ENCODE measurements at regions not wholly inside any gene's neighbourhood (a gene's known extent, or its start where the extent isn't known, plus 50 kb on each side); places are given as distances from the start of the nearest gene placed in this dataset.

DNA sequence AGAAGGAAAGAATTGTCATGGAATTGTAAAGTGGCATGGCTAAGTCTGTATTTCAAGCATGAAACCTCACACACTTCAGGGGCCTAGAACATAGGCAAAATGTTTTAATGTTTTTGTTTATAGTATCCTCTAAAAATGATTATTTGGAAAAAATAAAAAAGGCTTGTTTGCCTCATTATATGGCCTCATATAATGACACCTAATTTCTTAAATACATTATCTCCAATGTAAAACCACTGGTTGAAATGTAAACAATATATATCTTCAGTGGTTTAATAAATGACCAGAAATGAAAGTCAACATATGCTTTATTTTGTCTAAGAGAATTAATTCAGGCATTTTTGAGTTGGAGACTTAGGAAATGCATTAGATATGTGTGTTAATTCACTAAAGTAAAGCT is 1736.6 kb downstream of the EFNA5 start:
- TF ChIP-seq BHLHE40 (IDR thresholded peaks at IDR 0.05; ENCODE audit: low read depth, low read length) (no peak), MXI1 (IDR thresholded peaks at IDR 0.05; ENCODE audit: borderline replicate concordance, low read depth, low read length) (no peak), MAFK (IDR thresholded peaks at IDR 0.05; ENCODE audit: low read depth, low read length) (no peak), RFX5 (IDR thresholded peaks at IDR 0.05; ENCODE audit: low read depth, low read length) (no peak), SMC3 (IDR thresholded peaks at IDR 0.05; ENCODE audit: low read depth, low read length) (no peak), POLR2A (IDR thresholded peaks at IDR 0.05; ENCODE audit: low read depth, low read length) (no peak), CHD1 (IDR thresholded peaks at IDR 0.05; ENCODE audit: low read depth, low read length) (no peak), RAD21 (IDR thresholded peaks at IDR 0.05; ENCODE audit: low read length) (no peak)
- TF ChIP-seq, protein P1, sequence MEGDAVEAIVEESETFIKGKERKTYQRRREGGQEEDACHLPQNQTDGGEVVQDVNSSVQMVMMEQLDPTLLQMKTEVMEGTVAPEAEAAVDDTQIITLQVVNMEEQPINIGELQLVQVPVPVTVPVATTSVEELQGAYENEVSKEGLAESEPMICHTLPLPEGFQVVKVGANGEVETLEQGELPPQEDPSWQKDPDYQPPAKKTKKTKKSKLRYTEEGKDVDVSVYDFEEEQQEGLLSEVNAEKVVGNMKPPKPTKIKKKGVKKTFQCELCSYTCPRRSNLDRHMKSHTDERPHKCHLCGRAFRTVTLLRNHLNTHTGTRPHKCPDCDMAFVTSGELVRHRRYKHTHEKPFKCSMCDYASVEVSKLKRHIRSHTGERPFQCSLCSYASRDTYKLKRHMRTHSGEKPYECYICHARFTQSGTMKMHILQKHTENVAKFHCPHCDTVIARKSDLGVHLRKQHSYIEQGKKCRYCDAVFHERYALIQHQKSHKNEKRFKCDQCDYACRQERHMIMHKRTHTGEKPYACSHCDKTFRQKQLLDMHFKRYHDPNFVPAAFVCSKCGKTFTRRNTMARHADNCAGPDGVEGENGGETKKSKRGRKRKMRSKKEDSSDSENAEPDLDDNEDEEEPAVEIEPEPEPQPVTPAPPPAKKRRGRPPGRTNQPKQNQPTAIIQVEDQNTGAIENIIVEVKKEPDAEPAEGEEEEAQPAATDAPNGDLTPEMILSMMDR (conservative IDR thresholded peaks at IDR 0.05; ENCODE audit: low read depth, low read length): no peak
- TF ChIP-seq, protein P2, sequence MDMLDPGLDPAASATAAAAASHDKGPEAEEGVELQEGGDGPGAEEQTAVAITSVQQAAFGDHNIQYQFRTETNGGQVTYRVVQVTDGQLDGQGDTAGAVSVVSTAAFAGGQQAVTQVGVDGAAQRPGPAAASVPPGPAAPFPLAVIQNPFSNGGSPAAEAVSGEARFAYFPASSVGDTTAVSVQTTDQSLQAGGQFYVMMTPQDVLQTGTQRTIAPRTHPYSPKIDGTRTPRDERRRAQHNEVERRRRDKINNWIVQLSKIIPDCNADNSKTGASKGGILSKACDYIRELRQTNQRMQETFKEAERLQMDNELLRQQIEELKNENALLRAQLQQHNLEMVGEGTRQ (IDR thresholded peaks at IDR 0.05; ENCODE audit: low read depth, low read length): no peak
- TF ChIP-seq, protein P3, sequence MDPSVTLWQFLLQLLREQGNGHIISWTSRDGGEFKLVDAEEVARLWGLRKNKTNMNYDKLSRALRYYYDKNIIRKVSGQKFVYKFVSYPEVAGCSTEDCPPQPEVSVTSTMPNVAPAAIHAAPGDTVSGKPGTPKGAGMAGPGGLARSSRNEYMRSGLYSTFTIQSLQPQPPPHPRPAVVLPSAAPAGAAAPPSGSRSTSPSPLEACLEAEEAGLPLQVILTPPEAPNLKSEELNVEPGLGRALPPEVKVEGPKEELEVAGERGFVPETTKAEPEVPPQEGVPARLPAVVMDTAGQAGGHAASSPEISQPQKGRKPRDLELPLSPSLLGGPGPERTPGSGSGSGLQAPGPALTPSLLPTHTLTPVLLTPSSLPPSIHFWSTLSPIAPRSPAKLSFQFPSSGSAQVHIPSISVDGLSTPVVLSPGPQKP (IDR thresholded peaks at IDR 0.05; ENCODE audit: borderline replicate concordance, low read depth, low read length): no peak

Data from IMR-90 (cell line).